MM.1S (cell line): ENCODE measurements at regions not wholly inside any gene's neighbourhood (a gene's known extent, or its start where the extent isn't known, plus 50 kb on each side); places are given as distances from the start of the nearest gene placed in this dataset.

ENCODE experiments used
- DNase-seq: peaks from one replicate; pipeline ENCODE4 v3.0.0-alpha.2; 2015
- H2AFZ ChIP-seq: fragments of 300-600 bp; sonication (generic); 2 replicates; pipeline ENCODE4 v1.6.0; 2016; ENCODE audit warnings: antibody characterized with exemption, low read length
- H3F3A ChIP-seq: fragments of 300-600 bp; sonication (generic); 2 replicates; pipeline ENCODE4 v1.6.1; 2016; ENCODE audit warnings: mild to moderate bottlenecking, antibody characterized with exemption, low read length, moderate library complexity, mixed read lengths; ENCODE audit not compliant: insufficient read depth
- H3K27ac ChIP-seq: fragments of 300-600 bp; sonication (generic); 2 replicates; pipeline ENCODE4 v1.5.1; 2016; ENCODE audit warnings: mild to moderate bottlenecking, low read length
- H3K27me3 ChIP-seq: fragments of 300-600 bp; sonication (generic); replicated peaks from 2 replicates; pipeline ENCODE4 v1.6.0; 2016; ENCODE audit warnings: low read length; ENCODE audit not compliant: insufficient read depth
- H3K36me3 ChIP-seq: fragments of 300-600 bp; sonication (generic); replicated peaks from 2 replicates; pipeline ENCODE4 v1.6.1; 2016; ENCODE audit warnings: mild to moderate bottlenecking, low read length, mixed read lengths; ENCODE audit not compliant: insufficient read depth
- H3K4me1 ChIP-seq: fragments of 300-600 bp; sonication (generic); 2 replicates; pipeline ENCODE4 v1.6.1; 2016; ENCODE audit warnings: low read length, mixed read lengths
- H3K4me2 ChIP-seq: fragments of 300-600 bp; sonication (generic); 2 replicates; pipeline ENCODE4 v1.6.0; 2016; ENCODE audit warnings: low read depth, low read length
- H3K4me3 ChIP-seq: fragments of 300-600 bp; sonication (generic); 2 replicates; pipeline ENCODE4 v1.5.1; 2016; ENCODE audit warnings: low read length, mixed read lengths
- H3K79me2 ChIP-seq: fragments of 300-600 bp; sonication (generic); 2 replicates; pipeline ENCODE4 v1.6.1; 2016; ENCODE audit warnings: mixed run types, low read length, mixed read lengths
- H3K9ac ChIP-seq: fragments of 300-600 bp; sonication (generic); 2 replicates; pipeline ENCODE4 v1.6.1; 2016; ENCODE audit warnings: low read length, mixed read lengths
- H3K9me2 ChIP-seq: fragments of 300-600 bp; sonication (generic); replicated peaks from 2 replicates; pipeline ENCODE4 v1.6.1; 2016; ENCODE audit warnings: mild to moderate bottlenecking, low read length, mixed read lengths; ENCODE audit not compliant: insufficient read depth
- H3K9me3 ChIP-seq: fragments of 300-600 bp; sonication (generic); replicated peaks from 2 replicates; pipeline ENCODE4 v1.6.1; 2016; ENCODE audit warnings: mild to moderate bottlenecking, low read length, mixed read lengths; ENCODE audit not compliant: insufficient read depth
- H4K20me1 ChIP-seq: fragments of 300-600 bp; sonication (generic); 2 replicates; pipeline ENCODE4 v1.6.1; 2016; ENCODE audit warnings: mild to moderate bottlenecking, low read length, moderate library complexity, mixed read lengths; ENCODE audit not compliant: insufficient read depth
- EZH2 ChIP-seq: fragments of 300-600 bp; sonication (generic); optimal IDR thresholded peaks from 2 replicates; pipeline ENCODE3; 2017; ENCODE audit warnings: low read depth, mild to moderate bottlenecking, antibody characterized with exemption, low read length, mixed read lengths
- EZH2phosphoT487 ChIP-seq: fragments of 300-600 bp; sonication (generic); IDR thresholded peaks from 2 replicates; pipeline ENCODE4 v1.6.1; 2018; ENCODE audit warnings: antibody characterized with exemption, low read length
- TF ChIP-seq, protein P1 (sequence below): fragments of 300-600 bp; sonication (generic); IDR thresholded peaks from 2 replicates; pipeline ENCODE4 v1.5.1; 2016; ENCODE audit warnings: antibody characterized with exemption, low read length, mixed read lengths

DNA sequence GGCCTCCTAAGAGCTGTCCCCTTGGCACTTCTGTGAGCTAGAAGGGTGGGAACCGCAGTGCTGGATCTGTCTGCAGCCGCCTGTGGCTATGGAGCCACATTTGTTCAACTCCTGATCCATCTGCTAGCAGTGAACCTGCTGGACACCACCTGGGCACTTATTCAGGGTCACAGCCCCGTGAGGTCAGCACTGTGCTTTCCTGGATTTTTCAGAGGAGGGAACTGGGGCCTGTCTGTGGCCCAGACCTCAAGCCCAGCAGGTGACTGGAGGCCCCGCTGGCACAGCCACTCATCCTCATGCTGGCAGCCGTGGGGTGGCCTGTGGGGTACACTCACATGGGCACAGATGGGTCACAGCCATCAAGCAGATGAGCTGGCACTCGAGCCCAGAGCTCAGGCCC lies 155.3 kb downstream of the TFCP2L1 start:
- Histone ChIP-seq H2AFZ (no peak overlapping the region), H3K9me3 (no peaks in the 10 kb centered on the region), H4K20me1 (no peaks in the 10 kb centered on the region), H3K4me3 (no peak overlapping the region), H3K9ac (no peak overlapping the region), H3K36me3 (no peaks in the 10 kb centered on the region), H3K9me2 (no peaks in the 10 kb centered on the region), H3F3A (no peaks in the 10 kb centered on the region), H3K27ac (no peak overlapping the region), H3K4me1 (no peaks in the 10 kb centered on the region), H3K4me2 (no peak overlapping the region), H3K79me2 (no peaks in the 10 kb centered on the region), H3K27me3 (no peaks in the 10 kb centered on the region)
- no peak for DNase-seq
- TF ChIP-seq EZH2phosphoT487 = no peak
- TF ChIP-seq, protein P1, sequence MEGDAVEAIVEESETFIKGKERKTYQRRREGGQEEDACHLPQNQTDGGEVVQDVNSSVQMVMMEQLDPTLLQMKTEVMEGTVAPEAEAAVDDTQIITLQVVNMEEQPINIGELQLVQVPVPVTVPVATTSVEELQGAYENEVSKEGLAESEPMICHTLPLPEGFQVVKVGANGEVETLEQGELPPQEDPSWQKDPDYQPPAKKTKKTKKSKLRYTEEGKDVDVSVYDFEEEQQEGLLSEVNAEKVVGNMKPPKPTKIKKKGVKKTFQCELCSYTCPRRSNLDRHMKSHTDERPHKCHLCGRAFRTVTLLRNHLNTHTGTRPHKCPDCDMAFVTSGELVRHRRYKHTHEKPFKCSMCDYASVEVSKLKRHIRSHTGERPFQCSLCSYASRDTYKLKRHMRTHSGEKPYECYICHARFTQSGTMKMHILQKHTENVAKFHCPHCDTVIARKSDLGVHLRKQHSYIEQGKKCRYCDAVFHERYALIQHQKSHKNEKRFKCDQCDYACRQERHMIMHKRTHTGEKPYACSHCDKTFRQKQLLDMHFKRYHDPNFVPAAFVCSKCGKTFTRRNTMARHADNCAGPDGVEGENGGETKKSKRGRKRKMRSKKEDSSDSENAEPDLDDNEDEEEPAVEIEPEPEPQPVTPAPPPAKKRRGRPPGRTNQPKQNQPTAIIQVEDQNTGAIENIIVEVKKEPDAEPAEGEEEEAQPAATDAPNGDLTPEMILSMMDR = no peak
- TF ChIP-seq EZH2 = no peak

DNA sequence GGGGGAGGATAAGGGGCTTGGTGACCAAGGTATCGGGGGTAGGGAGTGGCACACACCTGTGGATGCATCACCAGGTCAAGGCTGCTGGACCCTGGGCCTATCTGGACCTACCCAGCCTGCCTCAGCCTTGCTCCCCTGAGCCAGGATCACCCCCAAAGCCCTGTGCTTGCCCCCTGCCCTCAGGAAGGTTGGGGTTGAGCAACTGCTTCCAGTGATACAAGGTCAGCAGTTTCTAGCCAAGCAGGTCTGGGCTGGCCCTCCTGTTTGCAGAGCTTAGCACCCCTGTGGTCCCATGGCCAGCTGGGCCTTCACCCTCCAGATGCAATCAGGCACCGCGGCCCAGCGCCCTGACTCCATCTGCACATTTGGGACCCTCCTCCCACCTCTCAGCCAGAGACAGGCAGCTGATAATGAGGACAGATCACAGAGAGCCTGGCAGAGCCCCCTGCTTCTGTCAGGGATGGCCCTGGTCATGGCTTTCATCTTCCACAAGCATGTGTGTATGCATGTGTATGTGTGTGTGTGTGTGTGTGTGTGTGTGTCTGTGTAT lies 154.6 kb downstream of the TFCP2L1 start:
- no peaks in the 10 kb centered on the region for H3K27me3 ChIP-seq
- no peaks in the 10 kb centered on the region for H3K36me3 ChIP-seq
- no peak overlapping the region for H3K4me2 ChIP-seq
- no peaks in the 10 kb centered on the region for H3K4me1 ChIP-seq
- no peaks in the 10 kb centered on the region for H4K20me1 ChIP-seq
- no peak overlapping the region for H2AFZ ChIP-seq
- no peaks in the 10 kb centered on the region for H3F3A ChIP-seq
- H3K9me2 ChIP-seq = no peaks in the 10 kb centered on the region
- no peaks in the 10 kb centered on the region for H3K79me2 ChIP-seq
- TF ChIP-seq EZH2 (no peak), EZH2phosphoT487 (no peak)
- TF ChIP-seq, protein P1 = no peak
- DNase-seq = no peak
- no peaks in the 10 kb centered on the region for H3K9me3 ChIP-seq
- no peak overlapping the region for H3K27ac ChIP-seq
- H3K9ac ChIP-seq = no peak overlapping the region
- H3K4me3 ChIP-seq = no peak overlapping the region

DNA sequence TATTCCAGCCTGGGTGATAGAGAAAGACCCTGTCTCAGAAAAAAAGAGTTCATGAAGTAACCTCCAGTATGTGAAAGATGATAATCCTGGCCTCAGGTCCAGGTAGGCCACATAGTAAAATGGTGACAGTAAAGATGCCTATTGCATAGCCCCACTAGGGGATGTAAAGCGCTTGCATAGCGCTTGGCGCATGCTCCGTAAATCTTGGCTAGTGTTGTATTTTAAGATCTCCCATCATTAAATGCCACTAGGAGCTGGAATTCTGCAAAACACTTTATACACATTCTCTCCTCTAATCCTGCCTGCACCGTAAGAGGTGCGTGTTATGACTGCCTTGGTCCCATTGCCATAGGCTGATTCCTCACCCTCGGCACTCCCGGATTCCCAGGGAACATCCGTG lies 153.6 kb downstream of the TFCP2L1 start:
- Histone ChIP-seq H3K4me2 (no peak overlapping the region), H3K4me1 (no peaks in the 10 kb centered on the region), H3K36me3 (no peaks in the 10 kb centered on the region), H3K27ac (no peak overlapping the region), H3K9ac (no peak overlapping the region), H3K4me3 (no peak overlapping the region), H3K79me2 (no peaks in the 10 kb centered on the region), H4K20me1 (no peaks in the 10 kb centered on the region), H3K27me3 (no peaks in the 10 kb centered on the region), H3K9me3 (no peaks in the 10 kb centered on the region), H3F3A (no peaks in the 10 kb centered on the region), H3K9me2 (no peaks in the 10 kb centered on the region), H2AFZ (no peak overlapping the region)
- DNase-seq = no peak
- TF ChIP-seq EZH2phosphoT487 (no peak), EZH2 (no peak)
- TF ChIP-seq, protein P1 = no peak
